GM12878 (cell line): ENCODE measurements at regions not wholly inside any gene's neighbourhood (a gene's known extent, or its start where the extent isn't known, plus 50 kb on each side); places are given as distances from the start of the nearest gene placed in this dataset.

ENCODE experiments used
- CEBPB ChIP-seq, 2 experiments: fragments of 150-350 bp in 1 of 2; IDR thresholded peaks; 2 replicates each; pipeline ENCODE4 v1.6.1; 2012 to 2014; ENCODE audit warnings: low read depth in 2 of 2, low read length in 2 of 2, borderline replicate concordance in 1 of 2, inconsistent platforms in 1 of 2
- EZH2 ChIP-seq: IDR thresholded peaks from 2 replicates; pipeline ENCODE4 v1.6.1; 2012; ENCODE audit warnings: low read depth, mild to moderate bottlenecking, control low read depth, inconsistent platforms, low read length, borderline replicate concordance; ENCODE audit not compliant: control insufficient read depth
- NFYB ChIP-seq: IDR thresholded peaks from 2 replicates; pipeline ENCODE4 v1.6.1; 2011; ENCODE audit warnings: low read depth, mild to moderate bottlenecking, low read length, improper control_type of control experiment, moderate library complexity; ENCODE audit not compliant: insufficient read depth
- SP1 ChIP-seq: IDR thresholded peaks from one replicate; pipeline ENCODE4 v1.6.1; 2011; ENCODE audit warnings: low read depth, low read length

DNA sequence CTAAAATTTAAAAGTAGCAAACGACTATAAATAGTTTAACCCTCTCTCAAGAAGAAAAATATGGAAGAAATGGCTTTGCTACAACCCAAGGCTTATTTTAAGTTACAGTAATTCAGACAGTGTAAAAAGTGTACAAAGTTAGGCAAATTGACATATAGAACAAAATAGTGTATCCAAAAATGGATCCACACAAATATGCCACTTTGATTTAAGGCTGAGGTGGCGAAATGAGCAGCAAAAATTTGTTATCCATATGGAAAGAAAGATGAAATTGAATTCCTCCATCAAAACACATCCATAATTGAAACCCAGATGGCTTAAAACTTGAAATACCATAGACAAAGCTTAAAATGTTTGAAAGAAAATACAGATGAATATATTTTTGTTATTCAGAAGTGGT lies 540.8 kb downstream of the BRINP3 start:
- TF ChIP-seq SP1 (no peak), NFYB (no peak), EZH2 (no peak), CEBPB (IDR thresholded peaks at IDR 0.05; ENCODE audit: borderline replicate concordance in 1 of 2, low read depth in 2 of 2, low read length in 2 of 2) (no peak)
